GM23248 (cell line): ENCODE measurements at regions not wholly inside any gene's neighbourhood (a gene's known extent, or its start where the extent isn't known, plus 50 kb on each side); places are given as distances from the start of the nearest gene placed in this dataset.
A peak's percentile ranks its signal among the peaks of the same experiment; 100 is the strongest.

Experiments used
- DNase-seq: peaks from one replicate; pipeline ENCODE4 v3.0.0-alpha.2; 2015
- H2AFZ ChIP-seq: fragments of 200-600 bp; sonication (generic); 2 replicates; pipeline ENCODE4 v1.6.1; 2016; ENCODE audit warnings: antibody characterized with exemption
- H3F3A ChIP-seq: fragments of 200-600 bp; sonication (generic); 2 replicates; pipeline ENCODE4 v1.6.1; 2016; ENCODE audit warnings: mild to moderate bottlenecking, antibody characterized with exemption, mixed run types; ENCODE audit not compliant: insufficient read depth
- H3K27ac ChIP-seq: fragments of 200-600 bp; sonication (generic); 2 replicates; pipeline ENCODE4 v1.5.1; 2016; ENCODE audit warnings: mild to moderate bottlenecking
- H3K27me3 ChIP-seq: fragments of 200-600 bp; sonication (generic); replicated peaks from 2 replicates; pipeline ENCODE4 v1.6.1; 2016; ENCODE audit warnings: mild to moderate bottlenecking; ENCODE audit not compliant: insufficient read depth
- H3K36me3 ChIP-seq: fragments of 200-600 bp; sonication (generic); 2 replicates; pipeline ENCODE4 v1.6.1; 2016; ENCODE audit warnings: low read depth, mild to moderate bottlenecking
- H3K4me1 ChIP-seq: fragments of 200-600 bp; sonication (generic); 2 replicates; pipeline ENCODE4 v1.6.1; 2016; ENCODE audit warnings: mild to moderate bottlenecking; ENCODE audit not compliant: insufficient read depth
- H3K4me2 ChIP-seq: fragments of 200-600 bp; sonication (generic); one replicate; pipeline ENCODE4 v1.6.1; 2016; ENCODE audit warnings: mild to moderate bottlenecking; ENCODE audit not compliant: unreplicated experiment
- H3K4me3 ChIP-seq: fragments of 200-600 bp; sonication (generic); 2 replicates; pipeline ENCODE4 v1.5.1; 2016; ENCODE audit warnings: mild to moderate bottlenecking
- H3K79me2 ChIP-seq: fragments of 200-600 bp; sonication (generic); 2 replicates; pipeline ENCODE4 v1.6.1; 2016; ENCODE audit warnings: mild to moderate bottlenecking; ENCODE audit not compliant: insufficient read depth
- H3K9ac ChIP-seq: fragments of 200-600 bp; sonication (generic); 2 replicates; pipeline ENCODE4 v1.6.1; 2016; ENCODE audit warnings: mild to moderate bottlenecking
- H3K9me2 ChIP-seq: fragments of 200-600 bp; sonication (generic); 2 replicates; pipeline ENCODE4 v1.6.1; 2016; ENCODE audit warnings: mixed run types, mild to moderate bottlenecking, moderate library complexity; ENCODE audit not compliant: insufficient read depth
- H3K9me3 ChIP-seq: fragments of 200-600 bp; sonication (generic); one replicate; pipeline ENCODE4 v1.6.1; 2017; ENCODE audit warnings: low read depth
- H4K20me1 ChIP-seq: fragments of 200-600 bp; sonication (generic); 2 replicates; pipeline ENCODE4 v1.6.0; 2016; ENCODE audit not compliant: insufficient read depth
- EZH2 ChIP-seq: fragments of 200-600 bp; sonication (generic); IDR thresholded peaks from 2 replicates; pipeline ENCODE4 v1.6.1; 2018; ENCODE audit warnings: antibody characterized with exemption, mild to moderate bottlenecking; ENCODE audit not compliant: insufficient read depth, poor library complexity, severe bottlenecking
- EZH2phosphoT487 ChIP-seq: fragments of 200-600 bp; sonication (generic); IDR thresholded peaks from 2 replicates; pipeline ENCODE4 v1.6.1; 2018; ENCODE audit warnings: antibody characterized with exemption, moderate library complexity, mild to moderate bottlenecking, low read depth; ENCODE audit not compliant: insufficient read depth
- WGBS, 2 experiments: methylation state at CpG; one replicate each; pipeline ENCODE4 v1.1.6; 2015 to 2017; ENCODE audit warnings: low lambda C conversion rate in 2 of 2, low coverage in 1 of 2; ENCODE audit errors: missing lambda C conversion rate in 2 of 2; 5-methylcytosine and 5-hydroxymethylcytosine counted together
- in situ Hi-C: fragments of 300-500 bp; cut with MboI; formaldehyde crosslinking; loops from 2 replicates; pipeline ENCODE4 v1.15.0; 2020

DNA sequence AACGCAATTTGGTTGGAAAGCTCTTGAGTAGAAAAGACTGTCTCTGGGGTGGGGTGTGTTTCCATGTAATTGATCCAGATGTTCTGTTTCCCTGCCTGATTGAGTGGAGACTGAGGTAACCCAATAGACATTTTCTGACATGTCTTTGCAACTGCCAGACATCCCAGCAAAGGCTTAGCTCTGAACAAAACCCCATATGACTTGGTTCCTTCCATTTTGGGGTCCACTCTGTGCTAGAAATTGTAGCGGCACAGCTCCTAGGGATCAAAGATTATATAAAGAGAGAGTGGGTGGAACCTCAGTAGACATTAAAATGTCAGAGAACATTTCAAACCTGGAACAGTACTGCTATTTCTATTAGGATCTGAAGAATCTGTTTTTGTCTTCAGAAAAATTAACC is 189.3 kb downstream of the EDN1 start:
- H3K9ac ChIP-seq, result no peak overlapping the region
- no peaks in the 10 kb centered on the region for H3K79me2 ChIP-seq
- no peaks in the 10 kb centered on the region for H4K20me1 ChIP-seq
- no peak overlapping the region for H2AFZ ChIP-seq
- DNase-seq, result no peak
- peaks cover 16% of the 10 kb centered on the region for H3F3A ChIP-seq
- H3K4me3 ChIP-seq, result no peak overlapping the region
- no peak overlapping the region for H3K4me2 ChIP-seq
- H3K27me3 ChIP-seq, result no peaks in the 10 kb centered on the region
- H3K4me1 ChIP-seq, result peaks cover 20% of the 10 kb centered on the region
- TF ChIP-seq EZH2 (no peak), EZH2phosphoT487 (no peak)
- no peaks in the 10 kb centered on the region for H3K36me3 ChIP-seq
- no peaks in the 10 kb centered on the region for H3K9me2 ChIP-seq
- in situ Hi-C loops, result no loop called here
- 97 to 100% methylated on average over 2 of the region's 2 CpGs for WGBS, 2 experiments
- no peaks in the 10 kb centered on the region for H3K9me3 ChIP-seq
- no peak overlapping the region for H3K27ac ChIP-seq

- Histone ChIP-seq H3K9me2 (no peaks in the 10 kb centered on the region), H2AFZ (no peak overlapping the region), H3K79me2 (no peaks in the 10 kb centered on the region), H3K4me1 (peaks cover 21% of the 10 kb centered on the region), H3K9me3 (no peaks in the 10 kb centered on the region), H3F3A (peaks cover 16% of the 10 kb centered on the region), H3K9ac (no peak overlapping the region), H3K36me3 (no peaks in the 10 kb centered on the region), H3K4me2 (no peak overlapping the region), H3K27me3 (no peaks in the 10 kb centered on the region), H3K27ac (no peak overlapping the region), H3K4me3 (no peak overlapping the region), H4K20me1 (no peaks in the 10 kb centered on the region)
- no peak for TF ChIP-seq EZH2
- TF ChIP-seq EZH2phosphoT487, result no peak
- peak; percentile 23 for DNase-seq
- 50 to 57% methylated on average over 2 of the region's 2 CpGs for WGBS, 2 experiments
- in situ Hi-C loops, result no loop called here
Observed at GRCh38 chr6:12479881-12480280, 189.7 kb downstream of the EDN1 start.

DNA sequence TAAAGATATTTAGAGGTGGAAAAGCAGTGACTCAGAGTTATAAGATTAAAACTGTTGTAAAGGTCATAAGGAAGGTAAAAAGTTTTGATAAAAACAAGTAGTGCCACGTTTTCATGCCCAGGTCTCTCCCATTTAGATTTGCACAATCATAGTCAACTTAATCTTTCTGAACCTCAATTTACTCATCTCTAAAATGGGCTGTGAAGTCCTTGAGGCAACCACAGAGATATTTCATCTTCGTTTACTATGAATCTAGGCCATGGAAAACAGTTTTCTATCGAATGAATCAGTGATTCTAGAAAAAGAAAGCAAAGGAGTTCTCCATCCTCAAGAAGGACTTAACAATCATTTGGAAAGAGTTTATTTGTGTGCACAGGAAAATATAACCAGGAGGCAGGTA is 190.2 kb downstream of the EDN1 start:
- H3K4me3 ChIP-seq, result no peak overlapping the region
- H3K9me2 ChIP-seq, result no peaks in the 10 kb centered on the region
- in situ Hi-C loops, result no loop called here
- H3K4me2 ChIP-seq, result no peak overlapping the region
- peaks cover 21% of the 10 kb centered on the region for H3K4me1 ChIP-seq
- H3K9ac ChIP-seq, result no peak overlapping the region
- no peak for TF ChIP-seq EZH2
- TF ChIP-seq EZH2phosphoT487, result no peak
- H3K27me3 ChIP-seq, result no peaks in the 10 kb centered on the region
- no peak overlapping the region for H2AFZ ChIP-seq
- H3K9me3 ChIP-seq, result no peaks in the 10 kb centered on the region
- H3F3A ChIP-seq, result peaks cover 16% of the 10 kb centered on the region
- no peaks in the 10 kb centered on the region for H3K79me2 ChIP-seq
- DNase-seq, result no peak
- no peak overlapping the region for H3K27ac ChIP-seq
- no peaks in the 10 kb centered on the region for H3K36me3 ChIP-seq
- 82 to 89% methylated on average over 3 of the region's 3 CpGs for WGBS, 2 experiments
- H4K20me1 ChIP-seq, result no peaks in the 10 kb centered on the region

- Histone ChIP-seq H3K27ac (no peak overlapping the region), H3K36me3 (no peaks in the 10 kb centered on the region), H3F3A (peaks cover 16% of the 10 kb centered on the region), H3K79me2 (no peaks in the 10 kb centered on the region), H3K4me2 (no peak overlapping the region), H2AFZ (no peak overlapping the region), H3K4me1 (peaks cover 21% of the 10 kb centered on the region), H3K9me2 (no peaks in the 10 kb centered on the region), H3K9me3 (no peaks in the 10 kb centered on the region), H3K9ac (no peak overlapping the region), H3K4me3 (no peak overlapping the region), H3K27me3 (no peaks in the 10 kb centered on the region), H4K20me1 (no peaks in the 10 kb centered on the region)
- no peak for DNase-seq
- in situ Hi-C loops, result no loop called here
- 93 to 96% methylated on average over 2 of the region's 2 CpGs for WGBS, 2 experiments
- TF ChIP-seq EZH2, result no peak
- no peak for TF ChIP-seq EZH2phosphoT487
Observed at GRCh38 chr6:12481292-12481691, 191.1 kb downstream of the EDN1 start.

GRCh38 chr6:12481850-12482249 is 191.7 kb downstream of the EDN1 start:
- Histone ChIP-seq H3K9ac (no peak overlapping the region), H3K4me1 (peaks cover 18% of the 10 kb centered on the region), H3K9me3 (no peaks in the 10 kb centered on the region), H4K20me1 (no peaks in the 10 kb centered on the region), H3K9me2 (no peaks in the 10 kb centered on the region), H3F3A (peaks cover 16% of the 10 kb centered on the region), H3K27me3 (no peaks in the 10 kb centered on the region), H3K4me3 (no peak overlapping the region), H2AFZ (no peak overlapping the region), H3K36me3 (no peaks in the 10 kb centered on the region), H3K4me2 (no peak overlapping the region), H3K79me2 (no peaks in the 10 kb centered on the region), H3K27ac (no peak overlapping the region)
- in situ Hi-C loops, result no loop called here
- TF ChIP-seq EZH2 (no peak), EZH2phosphoT487 (no peak)
- no peak for DNase-seq
- 68 to 82% methylated on average over 2 of the region's 2 CpGs for WGBS, 2 experiments
